ENCODE measurements at regions not wholly inside any gene's neighbourhood (a gene's known extent, or its start where the extent isn't known, plus 50 kb on each side); places are given as distances from the start of the nearest gene placed in this dataset.
A peak's percentile ranks its signal among the peaks of the same experiment; 100 is the strongest.

DNA sequence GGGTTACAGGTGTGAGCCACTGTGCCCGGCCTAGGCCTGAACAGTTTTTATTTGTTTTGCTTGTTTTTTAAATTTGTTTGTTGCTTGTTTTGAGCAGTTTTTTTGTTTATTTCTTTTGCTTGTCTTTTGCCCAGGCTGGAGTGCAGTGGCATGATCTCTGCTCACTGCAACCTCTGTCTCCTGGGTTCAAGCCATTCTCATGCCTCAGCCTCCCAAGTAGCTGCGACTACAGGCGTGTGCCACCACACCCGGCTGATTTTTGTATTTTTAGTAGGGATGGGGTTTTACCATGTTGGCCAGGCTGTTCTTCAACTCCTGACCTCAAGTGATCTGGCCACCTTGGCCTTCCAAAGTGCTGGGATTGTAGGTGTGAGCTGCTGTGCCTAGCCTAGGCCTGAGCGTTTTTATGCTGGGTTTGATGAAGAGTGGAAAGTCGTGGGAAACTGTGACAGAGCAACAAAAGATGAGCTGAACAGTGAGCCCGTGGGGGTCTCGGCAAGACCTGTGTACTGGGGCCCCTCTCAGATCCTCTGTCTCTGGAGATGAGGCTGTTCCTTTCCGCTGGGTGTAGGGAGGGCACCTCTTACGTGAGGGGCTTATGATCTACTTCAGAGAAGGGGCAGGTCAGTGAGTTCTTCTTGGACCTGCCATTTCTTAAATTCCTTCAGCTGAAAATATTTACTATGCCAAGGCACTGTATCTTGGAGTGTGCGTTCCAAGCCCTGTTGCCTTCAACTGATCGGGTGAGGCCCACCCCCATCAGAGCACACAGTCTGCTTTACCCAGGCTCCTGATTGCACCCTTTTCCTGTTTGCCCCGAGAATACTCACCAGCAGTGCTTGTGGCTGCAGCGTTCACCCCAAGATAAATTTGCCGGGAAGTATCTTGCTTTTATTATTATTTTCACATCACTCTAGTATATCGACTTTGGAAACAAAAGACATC is 322.1 kb downstream of the SEC14L1 start:
- no peak for DNase-seq

DNA sequence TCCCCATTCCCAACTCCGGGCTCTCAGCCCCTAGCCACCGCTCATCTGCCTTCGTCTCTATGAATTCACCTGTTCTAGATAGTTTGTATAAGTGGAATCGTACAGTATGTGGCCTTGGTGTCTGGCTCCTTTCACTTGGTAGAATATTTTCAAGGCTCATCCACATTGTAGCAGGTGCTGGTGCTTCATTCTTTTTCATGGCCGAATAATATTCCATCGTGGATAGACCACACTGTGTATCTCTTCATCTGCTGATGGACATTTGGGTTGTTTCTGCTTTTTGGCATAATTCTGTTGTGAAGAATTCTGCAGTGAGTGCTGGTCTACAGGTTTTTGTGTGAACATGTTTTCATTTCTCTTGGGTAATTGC is 324.2 kb downstream of the SEC14L1 start:
- no peak for DNase-seq

DNA sequence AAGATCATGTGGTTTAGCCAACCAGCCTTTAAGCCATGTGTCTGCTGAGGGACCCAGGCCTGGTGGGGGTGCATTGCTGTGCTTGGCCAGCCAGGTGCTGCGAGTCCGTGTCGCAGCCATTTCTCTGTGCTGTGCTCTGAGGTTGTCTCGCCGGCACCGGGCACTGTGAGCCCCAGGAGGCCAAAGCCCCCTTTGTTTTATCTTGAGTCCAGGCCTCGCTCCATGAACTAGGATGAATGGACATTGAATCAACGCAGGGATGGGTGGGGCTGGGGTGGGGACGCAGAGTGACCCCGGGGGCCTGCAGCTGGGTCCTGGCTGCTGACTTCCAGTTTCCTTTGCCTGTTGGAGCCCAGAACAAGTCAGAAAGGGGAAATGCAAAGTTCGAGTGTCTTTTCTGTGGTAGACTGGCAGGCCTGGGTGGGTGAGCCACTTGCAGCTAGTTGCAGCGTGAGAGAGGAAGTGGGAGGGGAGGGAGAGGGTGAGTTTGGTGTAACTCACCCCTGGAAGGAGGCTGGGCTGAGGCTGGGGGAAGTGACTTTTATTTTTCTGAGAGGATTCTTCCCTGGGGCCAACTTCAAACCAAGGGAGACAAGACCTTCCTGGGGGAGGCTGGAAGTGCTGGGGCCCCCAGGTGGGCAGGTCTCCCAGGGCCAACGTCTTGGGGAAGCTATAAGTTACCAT is 324.7 kb downstream of the SEC14L1 start:
- DNase-seq, result peak; percentile 94 to 96

DNA sequence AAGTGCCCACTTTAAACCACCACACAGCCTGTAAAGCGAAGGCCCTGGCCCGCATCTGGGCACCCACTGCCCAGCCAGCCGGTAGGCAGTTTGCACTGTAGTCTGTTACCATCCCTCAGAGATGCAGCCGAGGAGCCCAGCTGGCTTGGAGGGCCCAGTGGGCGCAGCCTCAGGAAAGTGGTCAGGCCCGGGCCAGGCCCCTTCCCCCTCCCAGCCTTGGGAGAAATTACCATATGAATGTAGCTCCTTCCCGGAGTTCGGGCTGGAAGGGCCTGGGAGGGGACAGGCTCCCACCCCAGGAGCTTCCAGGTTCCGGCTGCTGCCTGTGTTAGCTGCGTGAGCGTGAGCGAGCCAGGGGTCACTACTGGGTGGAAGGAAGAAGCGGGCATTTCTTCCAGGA is 325.4 kb downstream of the SEC14L1 start:
- no peak for DNase-seq

DNA sequence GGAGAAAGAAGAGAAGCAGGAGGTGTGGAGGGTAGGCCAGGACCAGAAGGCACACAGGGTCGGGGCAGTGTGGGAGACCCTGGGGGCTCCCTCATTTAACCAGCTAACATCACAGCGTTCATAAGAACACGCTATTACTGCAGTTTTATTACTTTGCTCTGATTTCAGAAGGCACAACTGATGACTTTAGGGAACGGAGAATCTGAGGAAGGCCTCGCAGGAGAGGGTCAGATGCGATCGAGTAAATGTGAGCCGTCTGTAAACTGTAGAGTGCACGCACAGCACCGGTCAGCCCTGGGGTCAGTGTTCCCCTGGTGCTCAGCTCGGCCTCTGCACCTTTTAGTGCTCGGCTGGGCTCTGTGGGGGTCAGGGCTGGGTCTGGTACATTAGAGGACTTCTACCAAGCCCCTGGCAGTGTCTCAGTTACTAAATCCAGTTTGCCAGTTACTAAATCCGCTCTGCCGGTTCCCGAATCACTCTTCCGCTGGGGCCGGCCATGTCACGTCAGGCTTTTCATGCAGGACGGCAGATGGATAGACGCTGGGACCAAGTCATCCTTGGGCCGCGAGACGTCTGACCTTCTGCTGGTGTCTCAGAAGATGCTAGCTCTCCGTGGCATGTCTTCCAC is 325.9 kb downstream of the SEC14L1 start:
- DNase-seq, result no peak

DNA sequence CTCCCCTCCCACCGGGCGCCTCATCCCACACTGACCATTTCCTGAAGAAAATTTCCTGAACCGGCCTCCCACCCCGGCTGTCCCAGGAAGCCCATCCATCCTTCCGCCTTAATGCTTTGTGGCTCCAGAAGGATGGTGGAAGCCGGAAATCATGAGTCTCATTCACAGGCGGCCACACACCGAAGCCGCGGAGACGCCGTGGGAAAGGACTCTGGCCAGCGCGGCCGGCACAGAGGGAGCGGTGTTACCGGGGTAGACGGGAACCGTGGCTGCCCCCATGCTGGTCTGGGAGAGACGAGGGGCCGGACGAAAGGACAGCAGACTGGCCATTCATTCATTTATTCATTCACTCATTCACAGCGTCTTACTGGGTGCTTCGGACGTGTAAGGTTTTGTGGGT is 326.8 kb downstream of the SEC14L1 start:
- no peak for DNase-seq

GRCh38 chr17:77468897-77469296 is 328.1 kb downstream of the SEC14L1 start:
- DNase-seq, result no peak

- DNase-seq, result no peak
Measured at GRCh38 chr17:77470330-77470786, 329.6 kb downstream of the SEC14L1 start.

GRCh38 chr17:77470800-77471733 is 330.3 kb downstream of the SEC14L1 start:
- peak; percentile 92 to 97 for DNase-seq

DNA sequence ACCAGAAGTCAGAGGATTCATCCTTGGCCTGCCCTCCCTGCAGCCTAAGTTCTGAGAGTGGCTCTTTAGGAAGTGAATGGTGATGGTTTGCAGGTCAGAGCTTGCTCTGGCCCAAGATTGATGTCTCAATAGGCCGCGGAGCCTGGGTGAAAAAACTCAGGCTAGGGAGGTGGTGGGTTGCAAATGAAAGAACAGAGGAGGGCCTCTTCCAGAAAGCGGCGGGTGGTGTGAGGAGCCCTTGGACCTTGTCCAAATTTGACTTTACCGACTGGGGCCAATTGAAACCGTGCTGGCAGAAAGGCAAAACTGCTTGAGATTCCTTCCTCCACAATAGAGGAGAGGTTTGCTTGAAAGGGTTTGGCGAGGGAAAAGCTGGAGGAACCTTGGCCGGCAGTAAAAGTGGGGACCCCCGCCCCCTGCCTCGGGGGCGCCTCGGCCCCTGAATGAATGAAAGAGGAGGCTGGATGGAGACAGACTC is 331.3 kb downstream of the SEC14L1 start:
- peak in 1 of 2 donors; percentile 35 for DNase-seq

- DNase-seq, result peak; percentile 92 to 93
Measured at GRCh38 chr17:77472468-77473310, 331.9 kb downstream of the SEC14L1 start.

DNA sequence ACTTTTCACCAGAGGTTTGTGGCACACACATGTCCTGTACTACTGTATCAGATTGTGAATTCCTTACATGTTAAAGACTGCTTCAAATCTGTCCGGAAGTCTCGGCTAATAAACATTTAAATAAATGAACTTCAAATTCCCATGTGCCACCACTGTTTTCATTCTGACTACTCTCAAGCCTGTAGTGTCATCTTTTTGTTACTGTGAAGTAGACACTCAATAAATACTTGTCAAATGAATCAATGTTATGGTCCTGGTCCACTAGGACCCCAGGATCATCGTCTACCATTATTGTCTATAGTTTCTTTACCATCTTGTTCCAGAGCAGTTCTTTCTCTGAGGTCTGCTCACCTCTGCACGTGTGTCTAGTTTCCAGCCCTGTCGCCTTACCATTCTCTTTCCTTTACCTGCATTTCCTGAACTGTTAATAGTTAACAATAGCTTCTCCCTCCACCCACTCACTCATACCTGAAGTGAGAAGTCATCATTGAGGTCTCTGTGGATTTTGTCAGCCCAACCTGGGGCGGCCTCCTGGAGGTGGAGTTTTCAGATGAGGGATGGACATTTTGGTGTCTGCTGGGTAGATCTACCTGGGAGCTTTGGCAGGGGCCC is 333.0 kb downstream of the SEC14L1 start:
- DNase-seq, result no peak

- DNase-seq, result no peak
Measured at GRCh38 chr17:77474292-77474988, 333.7 kb downstream of the SEC14L1 start.

GRCh38 chr17:77475016-77475976 is 334.5 kb downstream of the SEC14L1 start:
- peak; percentile 37 to 80 for DNase-seq

DNA sequence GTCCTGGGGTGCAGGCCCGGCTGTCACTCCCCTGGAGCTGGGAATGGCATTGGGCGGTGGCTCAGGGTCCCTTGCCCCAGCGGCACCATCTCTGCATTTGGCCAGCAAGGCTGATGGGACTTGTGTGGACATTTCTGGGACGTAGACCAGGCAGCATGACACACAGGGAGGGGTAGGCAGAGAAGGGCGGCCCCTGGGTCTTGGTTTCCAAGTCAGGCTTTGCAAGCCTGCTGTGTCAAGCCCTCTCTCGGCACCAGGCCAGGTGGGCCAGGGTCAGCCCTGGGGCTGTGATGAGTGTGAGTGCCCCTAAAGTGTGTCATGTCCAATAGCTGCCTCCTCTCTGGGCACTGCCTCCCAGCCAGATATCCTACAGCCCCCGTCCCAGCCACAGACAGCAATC is 335.2 kb downstream of the SEC14L1 start:
- no peak for DNase-seq

- DNase-seq, result no peak
Measured at GRCh38 chr17:77476498-77476897, 335.7 kb downstream of the SEC14L1 start.

DNA sequence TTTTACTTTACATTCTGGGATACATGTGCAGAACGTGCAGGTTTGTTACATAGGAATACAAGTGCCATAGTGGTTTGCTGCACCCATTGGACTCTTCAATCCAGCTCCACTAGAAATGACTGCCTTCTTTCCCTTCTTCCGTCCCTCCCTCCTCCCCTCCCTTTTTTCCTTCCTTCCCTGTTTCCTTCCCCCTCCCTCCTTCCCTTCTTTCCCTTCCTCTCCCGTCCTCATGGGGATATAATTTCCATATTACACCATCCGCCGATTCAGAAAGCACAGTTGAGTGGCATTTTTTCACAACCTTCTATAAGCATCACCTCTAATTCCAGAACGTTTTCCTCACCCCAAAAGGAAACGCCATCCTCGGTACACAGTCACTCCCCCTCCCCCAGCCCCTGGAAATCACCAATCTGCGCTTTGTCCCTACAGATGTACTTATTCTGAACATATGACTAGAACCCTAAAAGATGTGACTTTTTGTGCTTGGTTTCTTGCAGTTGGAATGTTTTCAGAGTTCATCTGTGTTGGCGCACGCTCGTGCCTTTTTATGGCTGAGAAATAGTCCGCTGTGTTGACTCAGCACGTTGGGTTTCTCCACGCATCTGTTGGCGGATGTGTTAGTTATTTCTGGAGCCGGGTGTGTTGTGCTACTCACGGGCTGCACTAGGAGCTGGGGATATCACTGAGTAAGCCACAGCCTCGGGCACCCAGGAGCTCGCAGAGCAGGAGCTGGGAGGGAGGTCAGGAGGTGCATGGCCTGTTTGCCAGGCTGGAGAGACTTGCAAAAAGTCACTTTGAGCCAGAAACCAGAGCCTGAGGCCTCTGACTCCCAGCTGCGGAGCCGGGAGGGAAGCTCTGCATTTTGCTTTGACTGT is 336.4 kb downstream of the SEC14L1 start:
- DNase-seq, result peak in 1 of 2 donors; percentile 20

DNA sequence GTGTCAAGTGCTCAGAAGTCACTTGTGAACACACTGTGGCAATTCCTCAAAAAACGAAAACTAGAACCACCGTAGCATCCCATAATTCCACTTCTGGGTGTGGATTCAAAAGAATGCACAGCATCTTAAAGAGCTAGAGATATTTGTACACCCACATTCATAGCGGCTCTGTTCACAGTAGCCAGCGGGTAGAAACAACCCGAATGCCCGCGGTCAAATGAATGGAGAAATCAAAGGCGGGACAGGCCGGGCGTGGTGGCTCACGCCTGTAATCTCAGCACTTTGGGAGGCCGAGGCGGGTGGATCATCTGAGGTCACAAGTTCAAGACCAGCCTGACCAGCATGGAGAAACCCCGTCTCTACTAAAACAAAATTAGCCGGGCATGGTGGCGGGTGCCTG is 337.5 kb downstream of the SEC14L1 start:
- DNase-seq, result peak in 1 of 2 donors; percentile 20
